A673 (cell line): ENCODE measurements at regions not wholly inside any gene's neighbourhood (a gene's known extent, or its start where the extent isn't known, plus 50 kb on each side); places are given as distances from the start of the nearest gene placed in this dataset.

Experiments used
- EZH2 ChIP-seq: fragments of 200-600 bp; sonication (generic); IDR thresholded peaks from 2 replicates; pipeline ENCODE4 v1.6.1; 2017; ENCODE audit warnings: borderline replicate concordance, low read depth, mild to moderate bottlenecking, mixed read lengths, antibody characterized with exemption, low read length; ENCODE audit not compliant: poor library complexity, severe bottlenecking
- TF ChIP-seq, protein P1 (sequence below): fragments of 300-800, 200-600 bp; sonication (generic); conservative IDR thresholded peaks from 2 replicates; pipeline ENCODE4 v1.5.1; 2017; ENCODE audit warnings: low read depth, mild to moderate bottlenecking, antibody characterized with exemption, low read length, moderate library complexity, mixed read lengths

DNA sequence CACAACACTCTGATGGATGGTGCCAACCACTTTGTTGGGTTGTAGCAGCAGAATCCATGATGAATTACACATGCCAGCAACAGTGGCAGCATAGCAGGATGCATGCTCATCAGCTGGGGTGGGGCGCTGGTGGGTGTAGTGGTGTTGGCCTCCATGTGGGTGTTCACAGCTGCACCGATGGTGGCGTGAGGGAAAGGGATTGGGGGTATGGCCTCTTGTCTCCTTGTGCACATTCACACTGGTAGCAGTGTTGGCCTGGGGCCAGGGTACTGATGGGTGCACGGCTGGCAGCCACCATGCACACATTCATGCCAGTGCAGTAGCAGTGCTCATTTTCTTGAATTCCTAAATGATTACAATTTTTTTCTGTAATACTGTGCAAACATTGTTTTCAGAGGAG lies 2748.8 kb upstream of the PCDH20 start:
- TF ChIP-seq, protein P1, sequence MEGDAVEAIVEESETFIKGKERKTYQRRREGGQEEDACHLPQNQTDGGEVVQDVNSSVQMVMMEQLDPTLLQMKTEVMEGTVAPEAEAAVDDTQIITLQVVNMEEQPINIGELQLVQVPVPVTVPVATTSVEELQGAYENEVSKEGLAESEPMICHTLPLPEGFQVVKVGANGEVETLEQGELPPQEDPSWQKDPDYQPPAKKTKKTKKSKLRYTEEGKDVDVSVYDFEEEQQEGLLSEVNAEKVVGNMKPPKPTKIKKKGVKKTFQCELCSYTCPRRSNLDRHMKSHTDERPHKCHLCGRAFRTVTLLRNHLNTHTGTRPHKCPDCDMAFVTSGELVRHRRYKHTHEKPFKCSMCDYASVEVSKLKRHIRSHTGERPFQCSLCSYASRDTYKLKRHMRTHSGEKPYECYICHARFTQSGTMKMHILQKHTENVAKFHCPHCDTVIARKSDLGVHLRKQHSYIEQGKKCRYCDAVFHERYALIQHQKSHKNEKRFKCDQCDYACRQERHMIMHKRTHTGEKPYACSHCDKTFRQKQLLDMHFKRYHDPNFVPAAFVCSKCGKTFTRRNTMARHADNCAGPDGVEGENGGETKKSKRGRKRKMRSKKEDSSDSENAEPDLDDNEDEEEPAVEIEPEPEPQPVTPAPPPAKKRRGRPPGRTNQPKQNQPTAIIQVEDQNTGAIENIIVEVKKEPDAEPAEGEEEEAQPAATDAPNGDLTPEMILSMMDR: no peak
- TF ChIP-seq EZH2: no peak
